Activated CD8-positive, alpha-beta T cell treated with anti-CD3 and anti-CD28 coated beads, Interleukin-2, amount 10 ng/mL, durations not matched to agents 7 days and 5 days (primary cell): ENCODE measurements at regions not wholly inside any gene's neighbourhood (a gene's known extent, or its start where the extent isn't known, plus 50 kb on each side); places are given as distances from the start of the nearest gene placed in this dataset.

Experiments
- ATAC-seq: fragments of 150-1000 bp; cut with Tn5 transposase; one replicate; pipeline ENCODE4 v1.10.0; 2021; ENCODE audit warnings: moderate library complexity
- CTCF ChIA-PET: fragments of 350-600 bp; sonication (Branson Sonifier 250); formaldehyde crosslinking; loops from one replicate; lab custom pipeline; 2021; ENCODE audit warnings: antibody characterized with exemption; lab: Charles Lee
- POLR2A ChIA-PET: fragments of 350-600 bp; sonication (Branson Sonifier 250); formaldehyde crosslinking; loops from one replicate; lab custom pipeline; 2021; ENCODE audit warnings: antibody characterized with exemption; lab: Charles Lee
- DNase-seq: peaks from one replicate; pipeline ENCODE4 v3.0.0-alpha.2; 2020
- H3K27ac Mint-ChIP-seq: one replicate; pipeline ENCODE4 v1.8.0; 2021; ENCODE audit warnings: mild to moderate bottlenecking, mixed read lengths
- H3K27me3 Mint-ChIP-seq: one replicate; pipeline ENCODE4 v1.8.0; 2021; ENCODE audit warnings: low read depth, mixed read lengths
- H3K36me3 Mint-ChIP-seq: one replicate; pipeline ENCODE4 v1.8.0; 2021; ENCODE audit warnings: low read depth, mixed read lengths
- H3K4me1 Mint-ChIP-seq: one replicate; pipeline ENCODE4 v1.8.0; 2021; ENCODE audit warnings: low read depth, mixed read lengths
- H3K4me3 Mint-ChIP-seq: one replicate; pipeline ENCODE4 v1.8.0; 2021; ENCODE audit warnings: mild to moderate bottlenecking, mixed read lengths
- H3K9me3 Mint-ChIP-seq: one replicate; pipeline ENCODE4 v1.8.0; 2022; ENCODE audit warnings: mixed read lengths; ENCODE audit not compliant: insufficient read depth

GRCh38 chr15:62625429-62626033 is 417.0 kb upstream of the TPM1 start:
- DNase-seq (no peak), ATAC-seq (no peak)
- H3K36me3 Mint-ChIP-seq: no peaks in the 10 kb centered on the region
- no peaks in the 10 kb centered on the region for H3K9me3 Mint-ChIP-seq
- no peak overlapping the region for H3K27ac Mint-ChIP-seq
- H3K27me3 Mint-ChIP-seq: peaks cover 7% of the 10 kb centered on the region
- ChIA-PET CTCF (no interaction called here), POLR2A (no interaction called here)
- no peak overlapping the region for H3K4me3 Mint-ChIP-seq
- peaks cover 3% of the 10 kb centered on the region for H3K4me1 Mint-ChIP-seq

DNA sequence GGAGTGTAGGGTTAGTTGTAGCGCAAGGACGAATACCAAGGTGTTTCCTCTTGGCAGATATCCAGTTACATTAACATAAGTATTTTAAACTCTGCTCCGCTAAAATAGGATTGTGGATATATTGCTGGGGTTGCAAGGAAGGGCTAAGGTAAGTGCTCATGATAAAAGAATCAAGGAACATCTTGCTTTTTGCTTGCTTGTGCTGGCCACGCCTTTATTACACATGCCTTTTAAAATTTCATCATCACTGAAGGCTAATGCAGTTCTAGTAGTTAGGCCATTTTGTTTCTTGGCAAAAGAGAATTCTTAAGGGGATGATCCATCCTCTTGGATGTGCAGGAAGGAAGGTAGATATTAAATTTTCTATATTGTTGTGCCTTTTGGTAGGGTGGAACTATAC is 415.6 kb upstream of the TPM1 start:
- H3K9me3 Mint-ChIP-seq: no peaks in the 10 kb centered on the region
- no peak overlapping the region for H3K27ac Mint-ChIP-seq
- POLR2A ChIA-PET: no interaction called here
- H3K4me3 Mint-ChIP-seq: no peak overlapping the region
- H3K27me3 Mint-ChIP-seq: peaks cover 7% of the 10 kb centered on the region
- no peak for DNase-seq
- no peaks in the 10 kb centered on the region for H3K36me3 Mint-ChIP-seq
- peaks cover 3% of the 10 kb centered on the region for H3K4me1 Mint-ChIP-seq
- CTCF ChIA-PET: no interaction called here
- no peak for ATAC-seq

DNA sequence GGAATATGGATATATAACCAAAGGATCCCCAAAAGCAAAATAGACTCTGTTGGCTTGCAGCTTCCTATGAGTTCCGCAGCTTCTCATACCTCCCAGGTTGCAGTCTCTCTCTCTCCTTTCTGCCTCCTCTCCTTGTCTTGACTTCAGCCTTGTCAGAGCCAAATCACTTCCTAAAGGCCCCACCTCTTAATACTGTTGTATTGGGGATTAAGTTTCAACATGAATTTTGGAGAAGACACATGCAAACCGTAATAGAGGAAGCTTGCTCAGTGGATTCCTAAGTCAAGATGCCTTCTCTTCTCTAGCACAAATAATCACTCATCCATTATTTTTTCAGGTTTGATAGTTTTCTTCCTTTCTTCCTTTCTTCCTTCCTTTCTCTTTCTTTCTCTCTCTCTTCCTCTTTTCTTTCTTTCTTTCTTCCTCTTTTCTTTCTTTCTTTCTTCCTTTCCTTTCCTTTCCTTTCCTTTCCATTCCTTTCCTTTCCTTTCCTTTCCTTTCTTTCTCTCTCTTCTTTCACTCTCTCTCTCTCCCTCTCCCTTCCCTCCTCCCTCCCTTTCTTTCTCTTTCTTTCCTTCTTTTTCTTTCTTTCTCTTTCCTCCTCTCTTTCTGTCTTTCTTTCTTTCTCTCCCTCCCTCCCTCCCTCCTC is 411.3 kb upstream of the TPM1 start:
- no peaks in the 10 kb centered on the region for H3K4me1 Mint-ChIP-seq
- H3K4me3 Mint-ChIP-seq: no peak overlapping the region
- no peak overlapping the region for H3K27ac Mint-ChIP-seq
- no peaks in the 10 kb centered on the region for H3K9me3 Mint-ChIP-seq
- H3K27me3 Mint-ChIP-seq: peaks cover 7% of the 10 kb centered on the region
- H3K36me3 Mint-ChIP-seq: no peaks in the 10 kb centered on the region
- ChIA-PET CTCF (no interaction called here), POLR2A (no interaction called here)
- no peak for DNase-seq
- ATAC-seq: no peak

- peaks cover 3% of the 10 kb centered on the region for H3K4me1 Mint-ChIP-seq
- DNase-seq (no peak), ATAC-seq (no peak)
- no peak overlapping the region for H3K27ac Mint-ChIP-seq
- H3K9me3 Mint-ChIP-seq: no peaks in the 10 kb centered on the region
- ChIA-PET POLR2A (no interaction called here), CTCF (no interaction called here)
- no peaks in the 10 kb centered on the region for H3K36me3 Mint-ChIP-seq
- H3K27me3 Mint-ChIP-seq: peaks cover 2% of the 10 kb centered on the region
- H3K4me3 Mint-ChIP-seq: no peak overlapping the region
These were observed 405.5 kb upstream of the TPM1 start for GRCh38 chr15:62636823-62637573.

- H3K9me3 Mint-ChIP-seq: no peaks in the 10 kb centered on the region
- no peak overlapping the region for H3K4me3 Mint-ChIP-seq
- no peak overlapping the region for H3K27ac Mint-ChIP-seq
- H3K36me3 Mint-ChIP-seq: no peaks in the 10 kb centered on the region
- DNase-seq (no peak), ATAC-seq (no peak)
- ChIA-PET CTCF (no interaction called here), POLR2A (no interaction called here)
- peaks cover 2% of the 10 kb centered on the region for H3K27me3 Mint-ChIP-seq
- H3K4me1 Mint-ChIP-seq: peaks cover 6% of the 10 kb centered on the region
These were observed 405.0 kb upstream of the TPM1 start for GRCh38 chr15:62637574-62637897.

DNA sequence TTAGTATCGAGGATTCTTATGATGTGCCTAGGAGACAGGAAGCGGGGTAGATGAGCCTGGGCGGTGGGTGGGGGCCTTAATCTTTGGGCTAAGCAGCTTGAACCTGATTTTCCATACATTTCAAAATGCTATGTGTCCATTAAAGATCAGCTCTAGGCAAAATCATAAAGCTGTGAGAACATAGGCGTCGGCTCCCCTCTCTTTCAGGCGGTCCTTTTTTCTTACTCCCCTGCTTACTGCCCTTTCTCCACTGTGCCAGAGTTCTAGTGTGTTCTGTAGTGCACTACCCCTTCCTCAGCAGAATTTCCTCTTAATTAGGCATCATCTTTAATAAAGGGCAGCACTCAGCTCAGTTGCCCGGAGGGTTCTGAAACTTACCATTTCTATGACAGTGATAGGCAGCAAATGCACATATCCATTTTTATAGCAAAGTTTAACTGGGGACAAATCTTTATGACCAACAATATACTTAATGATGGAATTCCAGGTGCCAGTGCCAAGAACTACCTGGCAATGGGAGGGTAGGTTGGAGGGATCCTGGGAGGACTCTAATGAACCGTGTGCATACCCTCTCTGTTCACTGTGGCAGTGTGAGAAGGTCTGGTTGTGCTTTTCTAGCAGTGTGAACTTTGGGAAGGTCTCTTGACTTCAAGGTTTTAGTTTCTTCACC is 404.5 kb upstream of the TPM1 start:
- Mint-ChIP-seq H3K4me1 (peaks cover 6% of the 10 kb centered on the region), H3K9me3 (no peaks in the 10 kb centered on the region), H3K36me3 (no peaks in the 10 kb centered on the region), H3K4me3 (no peak overlapping the region), H3K27me3 (peaks cover 2% of the 10 kb centered on the region), H3K27ac (no peak overlapping the region)
- DNase-seq (no peak), ATAC-seq (no peak)
- ChIA-PET POLR2A (no interaction called here), CTCF (no interaction called here)

- ATAC-seq (no peak), DNase-seq (no peak)
- Mint-ChIP-seq H3K27me3 (peaks cover 4% of the 10 kb centered on the region), H3K27ac (no peak overlapping the region), H3K4me1 (peaks cover 6% of the 10 kb centered on the region), H3K36me3 (no peaks in the 10 kb centered on the region), H3K4me3 (no peak overlapping the region), H3K9me3 (no peaks in the 10 kb centered on the region)
- ChIA-PET POLR2A (no interaction called here), CTCF (no interaction called here)
These were observed 403.1 kb upstream of the TPM1 start for GRCh38 chr15:62639432-62639831.

- ChIA-PET CTCF (no interaction called here), POLR2A (no interaction called here)
- Mint-ChIP-seq H3K4me3 (no peak overlapping the region), H3K9me3 (no peaks in the 10 kb centered on the region), H3K4me1 (peaks cover 6% of the 10 kb centered on the region), H3K36me3 (no peaks in the 10 kb centered on the region), H3K27ac (no peak overlapping the region), H3K27me3 (peaks cover 4% of the 10 kb centered on the region)
- ATAC-seq: no peak
- DNase-seq: no peak
These were observed 402.5 kb upstream of the TPM1 start for GRCh38 chr15:62639906-62640605.

GRCh38 chr15:62641825-62642224 is 400.7 kb upstream of the TPM1 start:
- Mint-ChIP-seq H3K9me3 (no peaks in the 10 kb centered on the region), H3K27ac (no peak overlapping the region)

GRCh38 chr15:62643572-62643971 is 399.0 kb upstream of the TPM1 start:
- H3K4me1 Mint-ChIP-seq: peaks cover 6% of the 10 kb centered on the region
- no peak overlapping the region for H3K4me3 Mint-ChIP-seq
- DNase-seq (no peak), ATAC-seq (no peak)
- ChIA-PET CTCF (no interaction called here), POLR2A (no interaction called here)
- no peak overlapping the region for H3K27ac Mint-ChIP-seq
- H3K9me3 Mint-ChIP-seq: no peaks in the 10 kb centered on the region
- H3K27me3 Mint-ChIP-seq: peaks cover 2% of the 10 kb centered on the region
- H3K36me3 Mint-ChIP-seq: no peaks in the 10 kb centered on the region

More at GRCh38 chr15:62641825-62642224, 400.7 kb upstream of the TPM1 start:
- Mint-ChIP-seq H3K4me1 (peaks cover 6% of the 10 kb centered on the region), H3K27me3 (peaks cover 2% of the 10 kb centered on the region), H3K4me3 (no peak overlapping the region), H3K36me3 (no peaks in the 10 kb centered on the region)
- POLR2A ChIA-PET: no interaction called here
- ATAC-seq (no peak), DNase-seq (no peak)
- CTCF ChIA-PET: no interaction called here

DNA sequence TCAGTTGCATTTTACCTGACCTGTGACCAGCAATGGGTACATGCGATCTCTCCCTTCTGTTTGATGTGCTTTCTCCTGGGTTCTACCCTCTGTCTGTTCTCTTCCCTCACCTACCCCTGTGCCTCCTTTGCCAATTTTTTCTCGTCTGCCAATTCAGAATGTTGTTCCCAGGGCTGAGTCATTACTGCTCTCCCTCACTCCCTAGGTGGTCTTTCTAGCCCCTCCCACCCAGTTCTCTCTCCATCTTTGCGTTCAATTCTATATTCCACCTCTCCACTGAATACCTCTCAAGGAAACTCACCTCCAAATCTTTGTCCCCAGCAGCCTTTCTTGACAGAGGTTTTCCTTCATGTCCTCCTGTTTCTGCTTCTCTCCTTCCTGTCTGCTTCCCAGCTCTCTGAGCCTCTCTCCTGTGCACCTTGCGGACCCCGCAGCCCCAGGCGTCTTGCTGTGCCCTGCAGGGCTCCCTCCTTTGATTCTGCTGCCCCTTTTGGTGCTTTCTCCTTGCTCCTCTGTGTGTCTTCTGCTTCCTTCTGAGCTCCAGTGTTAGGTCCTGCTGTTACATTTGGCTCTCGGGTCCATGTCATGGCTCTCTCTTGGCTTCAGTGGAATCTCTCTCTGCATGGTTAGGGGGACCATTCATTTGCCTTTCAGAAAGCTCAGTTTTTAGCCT is 398.2 kb upstream of the TPM1 start:
- Mint-ChIP-seq H3K36me3 (no peaks in the 10 kb centered on the region), H3K4me1 (peaks cover 6% of the 10 kb centered on the region), H3K27me3 (peaks cover 2% of the 10 kb centered on the region), H3K9me3 (no peaks in the 10 kb centered on the region), H3K4me3 (no peak overlapping the region), H3K27ac (no peak overlapping the region)
- ATAC-seq: no peak
- POLR2A ChIA-PET: no interaction called here
- CTCF ChIA-PET: no interaction called here
- no peak for DNase-seq
